SK-N-SH (cell line): ENCODE measurements at regions not wholly inside any gene's neighbourhood (a gene's known extent, or its start where the extent isn't known, plus 50 kb on each side); places are given as distances from the start of the nearest gene placed in this dataset.

ENCODE experiments used
- SMC3 ChIP-seq: IDR thresholded peaks from 2 replicates; pipeline ENCODE4 v1.6.1; 2012; ENCODE audit warnings: low read depth, low read length, improper control_type of control experiment
- TF ChIP-seq, protein P1 (sequence below): fragments of 200-600 bp; sonication (generic); IDR thresholded peaks from 2 replicates; pipeline ENCODE4 v1.6.1; 2017; ENCODE audit warnings: antibody characterized with exemption, mild to moderate bottlenecking, moderate library complexity

GRCh38 chr21:27586326-27586725, 619.4 kb upstream of the ADAMTS5 start:
- TF ChIP-seq, protein P1, sequence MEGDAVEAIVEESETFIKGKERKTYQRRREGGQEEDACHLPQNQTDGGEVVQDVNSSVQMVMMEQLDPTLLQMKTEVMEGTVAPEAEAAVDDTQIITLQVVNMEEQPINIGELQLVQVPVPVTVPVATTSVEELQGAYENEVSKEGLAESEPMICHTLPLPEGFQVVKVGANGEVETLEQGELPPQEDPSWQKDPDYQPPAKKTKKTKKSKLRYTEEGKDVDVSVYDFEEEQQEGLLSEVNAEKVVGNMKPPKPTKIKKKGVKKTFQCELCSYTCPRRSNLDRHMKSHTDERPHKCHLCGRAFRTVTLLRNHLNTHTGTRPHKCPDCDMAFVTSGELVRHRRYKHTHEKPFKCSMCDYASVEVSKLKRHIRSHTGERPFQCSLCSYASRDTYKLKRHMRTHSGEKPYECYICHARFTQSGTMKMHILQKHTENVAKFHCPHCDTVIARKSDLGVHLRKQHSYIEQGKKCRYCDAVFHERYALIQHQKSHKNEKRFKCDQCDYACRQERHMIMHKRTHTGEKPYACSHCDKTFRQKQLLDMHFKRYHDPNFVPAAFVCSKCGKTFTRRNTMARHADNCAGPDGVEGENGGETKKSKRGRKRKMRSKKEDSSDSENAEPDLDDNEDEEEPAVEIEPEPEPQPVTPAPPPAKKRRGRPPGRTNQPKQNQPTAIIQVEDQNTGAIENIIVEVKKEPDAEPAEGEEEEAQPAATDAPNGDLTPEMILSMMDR = no peak
- no peak for TF ChIP-seq SMC3
